ENCODE measurements at regions not wholly inside any gene's neighbourhood (a gene's known extent, or its start where the extent isn't known, plus 50 kb on each side); places are given as distances from the start of the nearest gene placed in this dataset.

DNA sequence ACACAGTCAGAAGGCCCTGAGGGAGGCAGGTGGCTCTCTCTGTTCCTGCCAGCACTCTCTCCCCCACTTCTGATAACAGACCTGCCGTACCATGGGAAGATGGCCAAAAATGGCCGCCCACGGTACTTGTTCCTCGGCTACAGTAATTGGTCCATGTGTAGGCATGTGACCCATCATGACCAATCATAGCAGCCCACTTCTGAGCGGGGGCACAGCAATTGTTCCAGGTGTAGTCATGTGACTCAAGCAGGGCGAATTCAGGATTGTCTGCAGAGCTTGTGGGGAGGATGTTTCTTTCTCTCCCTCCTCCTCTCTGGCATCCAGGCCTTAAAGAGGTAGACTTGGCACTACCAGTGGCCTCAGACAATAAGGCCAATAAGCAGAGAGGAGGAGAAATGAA is 250.4 kb downstream of the MRTFB start:
- no peaks in the 10 kb centered on the region for H3K9me3 Mint-ChIP-seq
- H3K27ac Mint-ChIP-seq = no peak overlapping the region
- intact Hi-C loops (cut with micrococcal nuclease) = no loop called here
- peaks cover 3% of the 10 kb centered on the region for H3K27me3 Mint-ChIP-seq (ENCODE audit: low read depth)
- DNase-seq (ENCODE audit: low spot score) = no peak
- H3K36me3 Mint-ChIP-seq (ENCODE audit: low read depth) = no peaks in the 10 kb centered on the region
- no peak overlapping the region for H3K4me3 Mint-ChIP-seq (ENCODE audit: low read depth)
- H3K4me1 Mint-ChIP-seq (ENCODE audit: low read depth) = no peaks in the 10 kb centered on the region

DNA sequence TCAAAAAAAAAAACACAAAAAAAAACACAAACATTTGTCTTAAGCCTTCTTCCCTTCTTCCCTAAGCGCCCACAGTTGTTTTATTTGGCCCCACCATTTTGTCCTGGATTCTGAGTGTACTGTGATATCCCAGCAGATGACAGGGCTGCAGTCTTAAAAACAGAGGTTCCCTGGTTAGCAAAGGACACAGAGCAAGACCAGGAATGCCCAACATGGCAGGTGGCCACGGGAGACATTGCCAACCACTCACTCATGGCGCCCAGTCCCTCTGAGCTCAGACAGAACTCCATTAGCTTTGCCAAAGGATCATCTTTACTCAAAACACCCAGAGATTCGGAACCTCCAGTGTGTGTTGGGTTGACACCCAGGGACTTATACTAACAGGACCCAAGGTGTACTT is 249.3 kb downstream of the MRTFB start:
- H3K27me3 Mint-ChIP-seq (ENCODE audit: low read depth) = peaks cover 3% of the 10 kb centered on the region
- no peaks in the 10 kb centered on the region for H3K36me3 Mint-ChIP-seq (ENCODE audit: low read depth)
- DNase-seq (ENCODE audit: low spot score) = no peak
- H3K9me3 Mint-ChIP-seq = no peaks in the 10 kb centered on the region
- H3K4me3 Mint-ChIP-seq (ENCODE audit: low read depth) = no peak overlapping the region
- H3K27ac Mint-ChIP-seq = no peak overlapping the region
- no peaks in the 10 kb centered on the region for H3K4me1 Mint-ChIP-seq (ENCODE audit: low read depth)
- intact Hi-C loops (cut with micrococcal nuclease) = no loop called here

Data from activated T-helper 2 cell treated with anti-CD3 and anti-CD28 coated beads, Interferon-gamma antibody, Interleukin-2, Interleukin-4, amounts not matched to agents 10 μg/mL and 5 μg/mL and 100 μg/mL, durations not matched to agents 14 hours and 24 hours and 36 hours (primary cell).